SK-N-SH treated with all-trans-retinoic acid at 6 μM for 48 hours (cell line): ENCODE measurements at regions not wholly inside any gene's neighbourhood (a gene's known extent, or its start where the extent isn't known, plus 50 kb on each side); places are given as distances from the start of the nearest gene placed in this dataset.

ENCODE experiments used
- OSR1 ChIP-seq: fragments of 250-450 bp; sonication (Bioruptor Pico); IDR thresholded peaks from 2 replicates; pipeline ENCODE4 v1.8.0; 2022; ENCODE audit warnings: moderate library complexity, mild to moderate bottlenecking, inconsistent platforms
- RARB ChIP-seq: fragments of 250-450 bp; sonication (Bioruptor Pico); IDR thresholded peaks from 2 replicates; pipeline ENCODE4 v1.8.0; 2021; ENCODE audit warnings: mild to moderate bottlenecking, moderate library complexity
- TCF4 ChIP-seq: fragments of 250-450 bp; sonication (Bioruptor Pico); IDR thresholded peaks from 2 replicates; pipeline ENCODE4 v1.8.0; 2021; ENCODE audit warnings: mild to moderate bottlenecking, moderate library complexity, borderline replicate concordance
- ZC3H10 ChIP-seq: fragments of 250-450 bp; sonication (Bioruptor Pico); IDR thresholded peaks from 2 replicates; pipeline ENCODE4 v1.5.1; 2021; ENCODE audit warnings: mild to moderate bottlenecking, moderate library complexity
- ZFP3 ChIP-seq: fragments of 250-450 bp; sonication (Bioruptor Pico); IDR thresholded peaks from 2 replicates; pipeline ENCODE4 v1.5.0; 2020; ENCODE audit warnings: mild to moderate bottlenecking, moderate library complexity
- ZFP30 ChIP-seq: fragments of 450-650 bp; formaldehyde crosslinking; IDR thresholded peaks from 2 replicates; pipeline ENCODE4 v1.5.0; 2022; ENCODE audit warnings: mild to moderate bottlenecking, moderate library complexity
- TF ChIP-seq, protein P1 (sequence below): fragments of 250-450 bp; sonication (Bioruptor Pico); IDR thresholded peaks from 2 replicates; pipeline ENCODE4 v1.8.0; 2020; ENCODE audit warnings: mild to moderate bottlenecking, moderate library complexity, borderline replicate concordance

DNA sequence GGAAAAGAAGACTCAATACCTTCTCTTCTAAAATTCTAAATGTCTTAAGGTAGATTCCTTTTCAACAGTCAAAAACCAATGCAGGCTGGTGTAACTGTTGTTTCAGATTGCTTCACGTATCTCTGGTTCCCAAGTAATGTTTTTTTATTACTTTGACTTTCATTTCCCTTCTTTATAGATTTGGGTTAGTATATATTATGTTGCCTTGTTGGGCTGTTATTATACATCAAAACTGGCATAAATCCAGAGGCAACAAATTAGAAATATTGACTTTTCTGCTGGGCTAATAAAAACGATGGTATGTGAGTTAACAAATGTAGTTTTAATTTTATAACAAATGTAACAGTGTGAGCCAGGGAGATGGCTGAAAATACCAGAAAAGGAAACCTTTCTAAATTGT lies 444.7 kb upstream of the TENM3 start:
- TF ChIP-seq OSR1 (CRISPR knock-in tag) (no peak), ZC3H10 (CRISPR knock-in tag) (no peak), ZFP30 (CRISPR knock-in tag) (no peak), ZFP3 (CRISPR knock-in tag) (no peak), RARB (CRISPR knock-in tag) (no peak), TCF4 (CRISPR knock-in tag) (no peak)
- TF ChIP-seq, protein P1, sequence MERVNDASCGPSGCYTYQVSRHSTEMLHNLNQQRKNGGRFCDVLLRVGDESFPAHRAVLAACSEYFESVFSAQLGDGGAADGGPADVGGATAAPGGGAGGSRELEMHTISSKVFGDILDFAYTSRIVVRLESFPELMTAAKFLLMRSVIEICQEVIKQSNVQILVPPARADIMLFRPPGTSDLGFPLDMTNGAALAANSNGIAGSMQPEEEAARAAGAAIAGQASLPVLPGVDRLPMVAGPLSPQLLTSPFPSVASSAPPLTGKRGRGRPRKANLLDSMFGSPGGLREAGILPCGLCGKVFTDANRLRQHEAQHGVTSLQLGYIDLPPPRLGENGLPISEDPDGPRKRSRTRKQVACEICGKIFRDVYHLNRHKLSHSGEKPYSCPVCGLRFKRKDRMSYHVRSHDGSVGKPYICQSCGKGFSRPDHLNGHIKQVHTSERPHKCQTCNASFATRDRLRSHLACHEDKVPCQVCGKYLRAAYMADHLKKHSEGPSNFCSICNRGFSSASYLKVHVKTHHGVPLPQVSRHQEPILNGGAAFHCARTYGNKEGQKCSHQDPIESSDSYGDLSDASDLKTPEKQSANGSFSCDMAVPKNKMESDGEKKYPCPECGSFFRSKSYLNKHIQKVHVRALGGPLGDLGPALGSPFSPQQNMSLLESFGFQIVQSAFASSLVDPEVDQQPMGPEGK (CRISPR knock-in tag), result no peak
